Osteoblast (primary cell): ENCODE measurements at regions not wholly inside any gene's neighbourhood (a gene's known extent, or its start where the extent isn't known, plus 50 kb on each side); places are given as distances from the start of the nearest gene placed in this dataset.
A peak's percentile ranks its signal among the peaks of the same experiment; 100 is the strongest.

Experiments used
- DNase-seq: peaks from one replicate; pipeline ENCODE4 v3.0.0; 2011; ENCODE audit warnings: low spot score, mixed read lengths; ENCODE audit not compliant: insufficient read length; ENCODE audit errors: missing footprints
- H2AFZ ChIP-seq: 2 replicates; pipeline ENCODE4 v1.6.0; 2011; ENCODE audit warnings: mild to moderate bottlenecking, low read length
- H3K27ac ChIP-seq: 2 replicates; pipeline ENCODE4 v1.5.1; 2011; ENCODE audit warnings: mild to moderate bottlenecking, low read depth, low read length, moderate library complexity
- H3K27me3 ChIP-seq: 2 replicates; pipeline ENCODE4 v1.6.0; 2012; ENCODE audit warnings: mild to moderate bottlenecking, control low read depth, inconsistent platforms, low read length, moderate library complexity; ENCODE audit not compliant: insufficient read depth
- H3K36me3 ChIP-seq: 2 replicates; pipeline ENCODE4 v1.5.1; 2011; ENCODE audit warnings: mild to moderate bottlenecking, low read length, control low read depth, moderate library complexity; ENCODE audit not compliant: insufficient read depth
- H3K4me1 ChIP-seq: 2 replicates; pipeline ENCODE4 v1.5.1; 2011; ENCODE audit warnings: mild to moderate bottlenecking, low read length, control low read depth, moderate library complexity; ENCODE audit not compliant: insufficient read depth
- H3K4me2 ChIP-seq: 2 replicates; pipeline ENCODE4 v1.6.0; 2011; ENCODE audit warnings: mild to moderate bottlenecking, low read length; ENCODE audit not compliant: insufficient read depth
- H3K4me3 ChIP-seq: fragments of 200-600 bp; sonication (generic); 3 replicates; pipeline ENCODE4 v1.5.1; 2012; ENCODE audit warnings: mild to moderate bottlenecking, low read length, inconsistent platforms; ENCODE audit not compliant: insufficient read depth
- H3K79me2 ChIP-seq: 2 replicates; pipeline ENCODE4 v1.6.0; 2012; ENCODE audit warnings: mild to moderate bottlenecking, low read length, control low read depth, inconsistent platforms; ENCODE audit not compliant: insufficient read depth
- H3K9me3 ChIP-seq: 2 replicates; pipeline ENCODE4 v1.5.1; 2011; ENCODE audit warnings: low read depth, low read length, control low read depth
- H4K20me1 ChIP-seq: 2 replicates; pipeline ENCODE4 v1.6.0; 2012; ENCODE audit warnings: mild to moderate bottlenecking, low read length, control low read depth; ENCODE audit not compliant: insufficient read depth
- CTCF ChIP-seq: IDR thresholded peaks from 2 replicates; pipeline ENCODE4 v1.5.1; 2011; ENCODE audit warnings: mild to moderate bottlenecking, low read depth, low read length, moderate library complexity; ENCODE audit errors: extremely low read depth

DNA sequence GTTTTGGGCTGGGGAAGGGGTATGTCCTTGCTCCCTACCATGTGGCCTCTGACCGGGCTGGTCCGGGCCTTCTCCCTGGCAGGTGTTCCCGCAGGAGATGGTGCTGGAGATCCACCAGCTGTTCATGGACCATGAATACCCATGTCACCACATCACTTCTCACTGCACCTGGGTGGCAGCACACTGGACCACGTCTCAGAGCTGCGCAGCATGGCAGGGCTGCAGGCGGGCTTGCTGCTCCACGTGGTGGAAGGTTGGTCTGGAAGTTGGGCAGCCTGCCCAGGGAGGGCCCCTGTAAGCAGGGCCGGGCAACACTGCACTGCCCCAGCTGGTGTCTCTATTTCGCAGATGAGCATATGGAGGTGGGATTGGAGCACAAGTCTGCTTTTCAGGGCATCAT, 169.5 kb upstream of the ZNF267 start:
- Histone ChIP-seq H2AFZ (no peak overlapping the region), H4K20me1 (peaks cover 12% of the 10 kb centered on the region), H3K9me3 (no peaks in the 10 kb centered on the region), H3K4me3 (no peak overlapping the region), H3K27me3 (no peaks in the 10 kb centered on the region), H3K36me3 (peaks cover 9% of the 10 kb centered on the region), H3K4me1 (peaks cover 9% of the 10 kb centered on the region), H3K27ac (no peak overlapping the region), H3K4me2 (no peak overlapping the region), H3K79me2 (peaks cover 2% of the 10 kb centered on the region)
- TF ChIP-seq CTCF, result no peak
- peak; percentile 23 for DNase-seq

- DNase-seq, result peak; percentile 68
- TF ChIP-seq CTCF, result no peak
- H3K79me2 ChIP-seq, result peaks cover 2% of the 10 kb centered on the region
- H3K27me3 ChIP-seq, result no peaks in the 10 kb centered on the region
- no peak overlapping the region for H3K27ac ChIP-seq
- H3K4me2 ChIP-seq, result no peak overlapping the region
- peaks cover 9% of the 10 kb centered on the region for H3K36me3 ChIP-seq
- H4K20me1 ChIP-seq, result peaks cover 12% of the 10 kb centered on the region
- peaks cover 9% of the 10 kb centered on the region for H3K4me1 ChIP-seq
- H3K9me3 ChIP-seq, result no peaks in the 10 kb centered on the region
- H3K4me3 ChIP-seq, result no peak overlapping the region
- H2AFZ ChIP-seq, result no peak overlapping the region
Observed at GRCh38 chr16:31705371-31705770, 168.2 kb upstream of the ZNF267 start.

DNA sequence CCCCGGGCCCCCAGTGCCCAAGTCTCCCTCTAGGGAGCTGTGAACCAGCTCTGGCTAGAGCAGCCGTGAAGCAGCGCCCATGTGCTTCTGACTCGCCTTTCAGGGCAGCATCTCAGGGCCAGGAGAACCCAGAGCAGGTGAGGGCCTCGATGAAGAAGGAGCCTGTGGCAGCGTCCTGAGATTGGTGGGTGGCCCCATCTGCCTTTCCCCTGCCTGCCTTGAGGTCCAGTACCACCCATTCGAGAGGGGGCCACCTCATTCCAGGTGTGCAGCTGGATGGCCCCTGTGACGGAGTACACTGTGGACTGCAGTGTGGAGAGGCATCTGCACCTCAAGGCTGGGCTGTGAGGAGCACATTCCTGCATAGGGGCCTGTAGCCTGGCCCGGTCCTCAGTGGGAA, 167.3 kb upstream of the ZNF267 start:
- H2AFZ ChIP-seq, result no peak overlapping the region
- H3K27me3 ChIP-seq, result no peaks in the 10 kb centered on the region
- no peak overlapping the region for H3K27ac ChIP-seq
- H3K79me2 ChIP-seq, result peaks cover 2% of the 10 kb centered on the region
- no peaks in the 10 kb centered on the region for H3K9me3 ChIP-seq
- DNase-seq, result peak; percentile 48
- peaks cover 9% of the 10 kb centered on the region for H3K36me3 ChIP-seq
- peaks cover 12% of the 10 kb centered on the region for H4K20me1 ChIP-seq
- no peak for TF ChIP-seq CTCF
- H3K4me2 ChIP-seq, result no peak overlapping the region
- H3K4me1 ChIP-seq, result peaks cover 3% of the 10 kb centered on the region
- no peak overlapping the region for H3K4me3 ChIP-seq

GRCh38 chr16:31706925-31707324, 166.7 kb upstream of the ZNF267 start:
- H3K27me3 ChIP-seq, result no peaks in the 10 kb centered on the region
- H3K9me3 ChIP-seq, result no peaks in the 10 kb centered on the region
- no peaks in the 10 kb centered on the region for H3K4me1 ChIP-seq
- no peak overlapping the region for H3K4me2 ChIP-seq
- H3K79me2 ChIP-seq, result no peaks in the 10 kb centered on the region
- H4K20me1 ChIP-seq, result peaks cover 7% of the 10 kb centered on the region
- no peak overlapping the region for H3K27ac ChIP-seq
- no peak for TF ChIP-seq CTCF
- H3K4me3 ChIP-seq, result no peak overlapping the region
- no peak overlapping the region for H2AFZ ChIP-seq
- H3K36me3 ChIP-seq, result peaks cover 9% of the 10 kb centered on the region
- DNase-seq, result peak; percentile 26
